ENCODE measurements at regions not wholly inside any gene's neighbourhood (a gene's known extent, or its start where the extent isn't known, plus 50 kb on each side); places are given as distances from the start of the nearest gene placed in this dataset.

DNA sequence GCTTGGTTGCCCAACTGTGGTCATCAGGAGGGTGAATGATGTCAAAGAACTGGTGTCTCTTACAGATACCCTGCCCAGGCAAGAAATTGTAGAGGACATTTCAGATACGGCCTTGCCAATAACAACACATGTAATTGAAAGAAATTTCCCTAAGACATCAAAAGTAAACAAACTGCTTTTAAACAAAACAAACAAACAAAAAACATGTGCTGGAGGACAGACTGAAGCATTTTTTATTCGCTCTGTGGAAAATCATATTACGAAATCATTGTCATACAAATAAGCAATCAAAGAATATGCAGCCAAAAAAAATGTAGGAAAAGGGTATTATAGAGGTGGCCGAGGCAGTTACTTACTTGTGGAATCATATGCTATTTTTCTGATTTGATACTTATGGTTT lies 52.1 kb upstream of the MYEOV start:
- no peak for TF ChIP-seq EZH2 (IDR thresholded peaks at IDR 0.05)
- no peak for TF ChIP-seq EGR1 (IDR thresholded peaks at IDR 0.05; ENCODE audit: low read depth)
- no peak for TF ChIP-seq CTCF (IDR thresholded peaks at IDR 0.05 in 2 of 3, conservative IDR thresholded peaks at IDR 0.05 in 1 of 3; ENCODE audit: borderline replicate concordance in 1 of 3, insufficient read depth in 1 of 3, low read depth in 2 of 3, low read length in 2 of 3)
- no peak for TF ChIP-seq POLR2A (IDR thresholded peaks at IDR 0.05; ENCODE audit: borderline replicate concordance, extremely low read depth, insufficient read depth, insufficient read length)
- no peak for TF ChIP-seq REST (IDR thresholded peaks at IDR 0.05; ENCODE audit: low read depth)
- TF ChIP-seq RAD21 (IDR thresholded peaks at IDR 0.05; ENCODE audit: low read depth): no peak
- TF ChIP-seq SRF (IDR thresholded peaks at IDR 0.05; ENCODE audit: low read depth): no peak
- no peak for TF ChIP-seq JUND (IDR thresholded peaks at IDR 0.05)
- no peak for TF ChIP-seq POLR2AphosphoS5 (IDR thresholded peaks at IDR 0.05; ENCODE audit: low read depth, low read length)
- no peak for TF ChIP-seq TCF7L2 (IDR thresholded peaks at IDR 0.05; ENCODE audit: borderline replicate concordance, extremely low read depth, insufficient read depth, insufficient read length)
- no peak for TF ChIP-seq YY1 (IDR thresholded peaks at IDR 0.05; ENCODE audit: extremely low read depth, insufficient replicate concordance, low read depth, low read length)
- TF ChIP-seq ZNF274 (IDR thresholded peaks at IDR 0.05; ENCODE audit: low read depth, low read length): no peak
- no peak for TF ChIP-seq MAX (IDR thresholded peaks at IDR 0.05)
- no peak for TF ChIP-seq SP1 (IDR thresholded peaks at IDR 0.05; ENCODE audit: low read depth)
